AG08396 (cell line): ENCODE measurements at regions not wholly inside any gene's neighbourhood (a gene's known extent, or its start where the extent isn't known, plus 50 kb on each side); places are given as distances from the start of the nearest gene placed in this dataset.

ENCODE experiments used
- DNase-seq: peaks from one replicate; pipeline ENCODE4 v3.0.0; 2012; ENCODE audit warnings: low spot score, mixed read lengths

DNA sequence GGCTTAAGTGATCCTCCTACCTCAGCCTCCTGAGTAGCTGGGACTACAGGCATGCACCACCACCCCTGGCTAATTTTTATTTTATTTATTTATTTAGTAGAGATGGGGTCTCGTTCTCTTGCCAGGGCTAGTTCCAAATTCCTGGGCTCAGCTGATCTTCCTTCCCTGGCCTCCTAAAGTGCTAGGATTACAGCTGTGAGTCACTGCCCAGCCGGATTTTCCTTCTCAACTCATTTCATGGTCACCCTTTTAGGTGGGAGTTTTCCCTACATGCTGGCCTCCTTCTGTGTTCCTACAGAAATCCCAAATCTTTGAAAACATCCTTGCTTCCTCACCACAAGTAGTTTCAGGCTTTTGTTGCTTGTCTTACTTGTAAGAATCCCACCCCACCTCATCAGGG, 102.1 kb upstream of the SIAH1 start:
- no peak for DNase-seq

- no peak for DNase-seq
Observed at GRCh38 chr16:48481772-48482171, 96.6 kb upstream of the SIAH1 start.

GRCh38 chr16:48481211-48481610, 96.0 kb upstream of the SIAH1 start:
- DNase-seq: no peak

DNA sequence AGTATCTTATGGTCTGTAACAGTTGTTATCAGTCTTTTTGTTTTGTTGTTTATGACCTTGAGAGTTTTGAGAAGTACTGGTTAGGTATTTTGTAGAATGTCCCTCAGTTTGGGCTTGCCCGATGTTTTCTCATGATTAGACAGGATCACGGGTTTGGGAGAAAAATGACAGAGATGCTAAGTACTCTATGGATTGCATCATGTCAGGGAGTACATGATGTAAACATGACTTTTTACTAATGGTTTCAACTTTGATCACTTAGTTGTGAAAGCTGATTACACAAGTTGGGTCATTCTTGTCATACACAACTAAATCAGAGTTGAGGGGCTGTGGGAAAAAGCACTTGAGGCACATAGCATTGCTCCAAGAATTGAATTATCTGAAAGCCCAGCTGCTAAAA, 94.7 kb upstream of the SIAH1 start:
- DNase-seq: no peak

DNA sequence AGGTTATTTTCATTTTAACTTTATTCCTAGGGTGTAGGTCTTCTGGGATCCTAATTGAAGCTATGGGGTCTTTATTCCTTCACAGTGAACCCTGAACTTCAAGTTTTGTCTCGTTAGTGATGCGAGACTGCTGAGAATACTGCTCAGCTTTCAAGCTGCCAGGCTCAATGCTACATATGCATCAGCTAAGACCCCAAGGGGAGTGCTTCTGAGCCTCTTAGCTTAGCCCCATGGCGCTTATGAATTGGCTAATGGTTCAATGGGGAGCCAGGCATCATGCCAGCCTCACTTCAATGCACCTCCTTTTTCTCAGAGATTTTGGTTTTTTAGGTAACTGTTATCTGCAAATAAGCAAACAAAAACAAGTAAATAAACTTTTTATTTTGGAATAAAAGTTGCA, 94.1 kb upstream of the SIAH1 start:
- DNase-seq: no peak

GRCh38 chr16:48478393-48478792, 93.2 kb upstream of the SIAH1 start:
- DNase-seq: no peak

GRCh38 chr16:48471435-48471834, 86.2 kb upstream of the SIAH1 start:
- no peak for DNase-seq

DNA sequence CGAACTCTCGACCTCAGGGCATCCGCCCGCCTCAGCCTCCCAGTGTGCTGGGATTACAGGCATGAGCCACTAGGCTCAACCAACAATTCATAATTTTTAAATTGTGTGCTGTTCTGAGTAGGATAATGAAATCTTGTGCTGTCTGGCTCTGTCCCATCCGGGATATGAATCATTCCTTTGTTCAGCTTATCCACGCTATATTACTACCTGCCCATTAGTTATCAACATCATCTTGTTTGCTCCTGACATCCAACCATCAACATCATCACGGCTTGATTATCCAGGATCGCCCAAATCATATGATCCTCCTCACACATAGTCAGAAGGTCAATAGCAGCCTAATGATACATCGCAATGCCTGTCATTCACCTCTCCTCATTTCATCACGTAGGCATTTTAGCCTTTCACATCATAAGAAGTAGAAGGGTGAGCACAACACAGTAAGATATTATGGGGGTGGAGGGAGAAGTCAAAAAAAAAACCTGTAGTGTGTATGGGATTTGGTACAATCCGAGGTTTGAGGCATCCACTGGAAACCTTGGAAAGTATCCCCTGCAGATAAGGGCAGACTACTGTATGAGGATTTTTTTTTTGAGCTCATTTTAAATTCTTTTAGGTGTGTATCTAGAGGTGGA, 77.0 kb upstream of the SIAH1 start:
- no peak for DNase-seq

DNA sequence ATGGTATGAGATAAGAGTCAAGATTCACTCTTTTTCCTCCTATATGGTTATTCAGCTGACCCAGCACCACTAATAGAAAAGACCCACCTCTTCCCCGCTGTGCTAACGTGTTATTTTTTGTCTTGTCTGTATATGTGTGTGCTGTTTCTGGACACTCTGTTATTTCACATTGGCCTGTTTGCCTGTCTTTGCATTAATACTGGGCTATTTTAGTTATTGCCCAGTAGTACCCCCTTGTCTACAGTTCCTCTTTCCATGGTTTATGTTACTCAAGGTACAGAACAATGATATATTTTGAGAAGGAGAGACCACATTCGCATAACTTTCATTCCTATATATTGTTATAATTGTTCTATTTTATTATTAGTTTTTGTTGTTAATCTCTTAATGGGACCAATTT, 74.0 kb upstream of the SIAH1 start:
- DNase-seq: no peak

DNA sequence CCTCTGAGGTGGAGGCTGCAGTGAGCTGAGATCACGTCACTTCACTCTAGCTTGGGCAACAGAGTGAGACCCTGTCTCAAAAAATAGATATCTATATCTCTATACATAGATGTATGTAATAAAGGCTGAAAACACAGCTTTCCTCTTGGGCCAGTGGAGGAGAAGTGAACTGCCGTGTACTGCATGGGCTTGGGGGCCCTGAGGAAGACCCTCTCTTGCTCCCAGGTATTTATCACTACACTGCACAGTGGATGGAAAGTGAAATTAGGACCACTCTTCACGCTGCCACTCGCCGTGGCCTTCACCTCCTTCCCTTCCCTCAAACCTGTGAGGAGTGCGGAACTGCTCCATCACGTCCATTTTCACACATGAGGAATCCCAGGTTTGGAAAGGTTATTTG, 68.8 kb upstream of the SIAH1 start:
- DNase-seq: no peak

GRCh38 chr16:48452991-48453760, 68.0 kb upstream of the SIAH1 start:
- DNase-seq: no peak

DNA sequence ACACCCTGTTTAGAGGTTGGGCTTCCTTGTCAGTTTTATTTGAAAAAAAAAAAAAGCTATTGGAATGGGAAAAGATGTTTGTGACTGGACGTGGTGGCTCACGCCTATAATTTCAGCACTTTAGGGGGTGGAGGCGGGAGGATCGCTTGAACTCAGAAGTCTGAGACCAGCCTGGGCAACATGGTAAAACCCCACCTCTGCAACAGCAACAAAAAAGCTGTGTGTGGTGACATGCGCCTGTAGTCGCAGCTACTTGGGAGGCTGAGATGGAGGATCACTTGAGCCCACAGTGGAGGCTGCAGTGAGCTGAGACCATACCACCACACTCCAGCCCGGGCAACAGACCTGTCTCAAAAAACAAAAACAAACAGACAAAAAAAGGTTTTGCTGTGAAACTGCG, 66.1 kb upstream of the SIAH1 start:
- DNase-seq: no peak

DNA sequence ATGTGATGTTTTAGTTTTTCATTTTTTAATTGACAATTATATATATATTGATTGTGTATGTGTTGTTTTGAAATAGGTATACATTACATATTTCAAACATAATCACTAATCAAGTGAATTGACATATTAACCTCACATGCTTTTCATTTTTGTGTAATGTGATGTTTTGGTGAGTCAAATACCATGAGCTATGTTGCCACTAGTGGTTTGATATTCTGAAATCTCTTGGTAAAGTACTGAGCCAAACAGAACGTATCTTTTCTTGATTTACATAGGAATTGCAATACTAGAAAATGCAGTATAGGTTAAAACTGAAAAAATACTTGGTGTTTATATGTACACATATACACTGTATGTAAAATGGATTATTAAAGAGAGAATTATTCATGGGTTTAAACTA, 65.2 kb upstream of the SIAH1 start:
- DNase-seq: no peak

- no peak for DNase-seq
Observed at GRCh38 chr16:48448841-48449481, 63.7 kb upstream of the SIAH1 start.

GRCh38 chr16:48447940-48448536, 62.8 kb upstream of the SIAH1 start:
- DNase-seq: no peak

- DNase-seq: no peak
Observed at GRCh38 chr16:48447428-48447827, 62.2 kb upstream of the SIAH1 start.

- no peak for DNase-seq
Observed at GRCh38 chr16:48446534-48446920, 61.3 kb upstream of the SIAH1 start.

- no peak for DNase-seq
Observed at GRCh38 chr16:48445782-48446533, 60.7 kb upstream of the SIAH1 start.

DNA sequence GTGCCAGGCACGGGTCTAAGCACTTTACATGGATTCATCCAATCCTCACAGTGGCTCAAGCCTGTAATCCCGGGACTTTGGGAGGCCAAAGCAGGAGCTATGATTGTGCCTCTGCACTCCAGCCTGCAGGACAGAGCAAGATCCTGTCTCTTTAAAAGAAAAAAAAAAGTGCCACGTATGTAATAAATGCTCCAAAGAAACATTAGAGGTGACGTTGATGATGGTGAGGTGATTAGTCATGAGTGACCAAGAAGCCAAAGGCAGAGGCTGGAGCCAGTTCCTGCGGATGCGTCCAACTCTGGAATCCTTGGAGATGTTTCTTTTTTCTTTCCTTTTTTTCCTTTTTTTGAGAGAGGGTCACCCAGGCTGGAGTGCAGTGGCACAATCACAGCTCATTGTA, 59.4 kb upstream of the SIAH1 start:
- DNase-seq: peak; percentile 77

- DNase-seq: no peak
Observed at GRCh38 chr16:48442379-48442778, 57.2 kb upstream of the SIAH1 start.

DNA sequence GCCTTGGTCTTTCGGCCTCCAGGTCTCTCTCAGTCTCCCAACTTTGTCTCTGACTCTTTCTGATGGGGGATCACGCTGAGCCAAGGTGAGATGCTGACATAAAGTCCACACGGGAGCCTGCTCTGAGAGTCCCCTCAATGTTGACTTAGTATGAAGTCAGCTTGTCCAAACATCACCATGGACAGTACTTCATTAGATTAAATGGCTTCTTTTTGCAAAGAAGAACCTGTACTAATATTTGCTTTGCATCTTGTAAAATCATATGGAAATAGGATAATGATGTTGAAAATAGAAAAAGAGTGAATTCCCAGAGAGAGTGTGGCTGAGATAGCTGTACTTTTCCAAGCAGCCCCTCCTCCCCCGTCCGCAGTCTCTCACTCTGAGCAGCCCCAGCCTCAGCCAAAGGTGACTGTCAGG, 56.7 kb upstream of the SIAH1 start:
- no peak for DNase-seq

DNA sequence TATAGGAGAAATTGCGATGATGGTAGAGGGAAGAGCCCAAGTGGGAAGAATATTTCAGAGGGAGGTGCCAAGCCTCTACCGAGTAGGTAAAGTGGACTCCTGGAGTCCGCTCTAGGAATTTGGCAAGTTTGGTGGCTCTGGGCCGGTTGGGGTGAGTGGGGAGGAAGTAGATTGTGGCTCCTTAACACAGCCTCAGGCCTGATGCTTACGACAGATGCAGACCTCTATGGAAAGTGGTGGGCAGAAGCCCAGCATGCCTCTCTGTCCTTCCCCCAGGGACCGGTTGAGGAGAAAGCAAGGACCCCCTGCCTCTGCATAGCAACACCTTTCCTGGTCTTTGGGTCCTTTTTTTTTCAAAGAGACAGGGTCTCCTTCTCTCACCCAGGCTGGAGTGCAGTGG, 55.9 kb upstream of the SIAH1 start:
- no peak for DNase-seq
